HFFc6 (cell line): ENCODE measurements at regions not wholly inside any gene's neighbourhood (a gene's known extent, or its start where the extent isn't known, plus 50 kb on each side); places are given as distances from the start of the nearest gene placed in this dataset.

Experiments
- DNase-seq: peaks from one replicate; pipeline ENCODE4 v3.0.0-alpha.2; 2018
- H3K27ac Mint-ChIP-seq: 2 replicates; pipeline ENCODE4 v1.8.0; 2020; ENCODE audit warnings: mild to moderate bottlenecking, mixed read lengths
- H3K27me3 Mint-ChIP-seq: 2 replicates; pipeline ENCODE4 v1.8.0; 2021; ENCODE audit warnings: mild to moderate bottlenecking, moderate library complexity, mixed read lengths; ENCODE audit not compliant: insufficient read depth
- H3K36me3 Mint-ChIP-seq: 2 replicates; pipeline ENCODE4 v1.8.0; 2021; ENCODE audit warnings: low read depth, mixed read lengths
- H3K4me1 Mint-ChIP-seq: 2 replicates; pipeline ENCODE4 v1.8.0; 2020; ENCODE audit warnings: low read depth, mixed read lengths
- H3K4me3 Mint-ChIP-seq: 2 replicates; pipeline ENCODE4 v1.8.0; 2020; ENCODE audit warnings: mild to moderate bottlenecking, moderate library complexity, mixed read lengths
- H3K9me3 Mint-ChIP-seq: 2 replicates; pipeline ENCODE4 v1.8.0; 2020; ENCODE audit warnings: mild to moderate bottlenecking, mixed read lengths
- CTCF ChIP-seq: fragments of 200-600 bp; sonication (generic); IDR thresholded peaks from 2 replicates; pipeline ENCODE4 v1.5.0; 2021; ENCODE audit warnings: antibody characterized with exemption, mild to moderate bottlenecking

GRCh38 chr6:27757307-27757706 is 154.9 kb downstream of the OR2B2 start:
- H3K4me1 Mint-ChIP-seq, result peaks cover 30% of the 10 kb centered on the region
- no peak for TF ChIP-seq CTCF
- no peaks in the 10 kb centered on the region for H3K9me3 Mint-ChIP-seq
- H3K27me3 Mint-ChIP-seq, result peaks cover 11% of the 10 kb centered on the region
- H3K36me3 Mint-ChIP-seq, result no peaks in the 10 kb centered on the region
- H3K27ac Mint-ChIP-seq, result no peak overlapping the region
- DNase-seq, result no peak
- H3K4me3 Mint-ChIP-seq, result peak overlapping the region; percentile 60; the same call in 1 of the 2 replicates

GRCh38 chr6:27755768-27756167 is 156.4 kb downstream of the OR2B2 start:
- Mint-ChIP-seq H3K9me3 (no peaks in the 10 kb centered on the region), H3K4me1 (peaks cover 20% of the 10 kb centered on the region)
- TF ChIP-seq CTCF, result no peak

GRCh38 chr6:27754408-27754782 is 157.8 kb downstream of the OR2B2 start:
- DNase-seq, result no peak
- no peak for TF ChIP-seq CTCF
- H3K27me3 Mint-ChIP-seq, result peaks cover 7% of the 10 kb centered on the region
- no peaks in the 10 kb centered on the region for H3K36me3 Mint-ChIP-seq
- H3K27ac Mint-ChIP-seq, result no peak overlapping the region
- H3K4me3 Mint-ChIP-seq, result peak overlapping the region; percentile 94
- H3K4me1 Mint-ChIP-seq, result peaks cover 15% of the 10 kb centered on the region
- no peaks in the 10 kb centered on the region for H3K9me3 Mint-ChIP-seq

More at GRCh38 chr6:27755768-27756167, 156.4 kb downstream of the OR2B2 start:
- H3K36me3 Mint-ChIP-seq, result no peaks in the 10 kb centered on the region
- H3K27ac Mint-ChIP-seq, result no peak overlapping the region
- DNase-seq, result no peak
- no peak overlapping the region for H3K4me3 Mint-ChIP-seq
- peaks cover 11% of the 10 kb centered on the region for H3K27me3 Mint-ChIP-seq

- Mint-ChIP-seq H3K27me3 (peaks cover 7% of the 10 kb centered on the region), H3K9me3 (no peaks in the 10 kb centered on the region), H3K27ac (peak overlapping the region; percentile 83), H3K4me1 (peaks cover 15% of the 10 kb centered on the region), H3K4me3 (peak overlapping the region; percentile 97), H3K36me3 (no peaks in the 10 kb centered on the region)
- DNase-seq, result peak; percentile 86
- TF ChIP-seq CTCF, result no peak
Observed at GRCh38 chr6:27753668-27754407, 158.4 kb downstream of the OR2B2 start.

- peak; percentile 84 for DNase-seq
- H3K27me3 Mint-ChIP-seq, result peaks cover 4% of the 10 kb centered on the region
- H3K4me3 Mint-ChIP-seq, result peak overlapping the region; percentile 97
- peak; percentile 86 for TF ChIP-seq CTCF
- H3K36me3 Mint-ChIP-seq, result no peaks in the 10 kb centered on the region
- peaks cover 15% of the 10 kb centered on the region for H3K4me1 Mint-ChIP-seq
- peak overlapping the region; percentile 93 for H3K27ac Mint-ChIP-seq
- no peaks in the 10 kb centered on the region for H3K9me3 Mint-ChIP-seq
Observed at GRCh38 chr6:27752038-27752885, 159.9 kb downstream of the OR2B2 start.
